ENCODE measurements at regions not wholly inside any gene's neighbourhood (a gene's known extent, or its start where the extent isn't known, plus 50 kb on each side); places are given as distances from the start of the nearest gene placed in this dataset.

GRCh38 chr2:105675841-105676240 lies 68.9 kb upstream of the NCK2 start:
- DNase-seq (ENCODE audit: low spot score in 2 of 2), result no peak
- Histone ChIP-seq H3K36me3 (no peaks in the 10 kb centered on the region), H3K27me3 (peaks cover 4% of the 10 kb centered on the region), H3K4me1 (peaks cover under 1% of the 10 kb centered on the region), H3K4me3 (no peak overlapping the region), H3K27ac (no peak overlapping the region), H3K9me3 (no peaks in the 10 kb centered on the region)
- 83% methylated on average over 4 of the region's 4 CpGs for WGBS
- TF ChIP-seq EP300 (IDR thresholded peaks at IDR 0.05) (no peak), POLR2A (IDR thresholded peaks at IDR 0.05) (no peak), POLR2AphosphoS5 (IDR thresholded peaks at IDR 0.05) (no peak), CTCF (IDR thresholded peaks at IDR 0.05) (no peak)

GRCh38 chr2:105674859-105675541 lies 69.7 kb upstream of the NCK2 start:
- Histone ChIP-seq H3K36me3 (no peaks in the 10 kb centered on the region), H3K4me1 (peaks cover 6% of the 10 kb centered on the region), H3K4me3 (no peak overlapping the region), H3K9me3 (no peaks in the 10 kb centered on the region), H3K27ac (no peak overlapping the region), H3K27me3 (peaks cover 4% of the 10 kb centered on the region)
- WGBS, result 81% methylated on average over 10 of the region's 10 CpGs
- no peak for TF ChIP-seq EP300 (IDR thresholded peaks at IDR 0.05)
- no peak for DNase-seq (ENCODE audit: low spot score in 2 of 2)

GRCh38 chr2:105674401-105674800 lies 70.3 kb upstream of the NCK2 start:
- Histone ChIP-seq H3K36me3 (no peaks in the 10 kb centered on the region), H3K27me3 (peaks cover 4% of the 10 kb centered on the region), H3K4me3 (no peak overlapping the region), H3K4me1 (peaks cover 6% of the 10 kb centered on the region), H3K9me3 (no peaks in the 10 kb centered on the region), H3K27ac (no peak overlapping the region)
- no peak for TF ChIP-seq EP300 (IDR thresholded peaks at IDR 0.05)
- TF ChIP-seq CTCF (IDR thresholded peaks at IDR 0.05), result no peak
- TF ChIP-seq POLR2A (IDR thresholded peaks at IDR 0.05), result no peak
- TF ChIP-seq POLR2AphosphoS5 (IDR thresholded peaks at IDR 0.05), result no peak
- no peak for DNase-seq (ENCODE audit: low spot score in 2 of 2)
- 70% methylated on average over 7 of the region's 7 CpGs for WGBS

- no peak for DNase-seq (ENCODE audit: low spot score in 2 of 2)
- H3K27me3 ChIP-seq, result no peaks in the 10 kb centered on the region
- peaks cover 8% of the 10 kb centered on the region for H3K9me3 ChIP-seq
- H3K4me1 ChIP-seq, result peaks cover 6% of the 10 kb centered on the region
- 28% methylated on average over 8 of the region's 8 CpGs for WGBS
- TF ChIP-seq CTCF (IDR thresholded peaks at IDR 0.05) (no peak), POLR2AphosphoS5 (IDR thresholded peaks at IDR 0.05) (no peak), POLR2A (IDR thresholded peaks at IDR 0.05) (no peak), EP300 (IDR thresholded peaks at IDR 0.05) (no peak)
- no peaks in the 10 kb centered on the region for H3K36me3 ChIP-seq
- no peak overlapping the region for H3K27ac ChIP-seq
- H3K4me3 ChIP-seq, result no peak overlapping the region
Observed at GRCh38 chr2:105671156-105671555, 73.6 kb upstream of the NCK2 start.

GRCh38 chr2:105669384-105669891 lies 75.3 kb upstream of the NCK2 start:
- no peak overlapping the region for H3K4me3 ChIP-seq
- DNase-seq (ENCODE audit: low spot score in 2 of 2), result no peak
- H3K36me3 ChIP-seq, result no peaks in the 10 kb centered on the region
- WGBS, result 94% methylated on average over 4 of the region's 4 CpGs
- TF ChIP-seq POLR2AphosphoS5 (IDR thresholded peaks at IDR 0.05), result no peak
- TF ChIP-seq POLR2A (IDR thresholded peaks at IDR 0.05), result no peak
- TF ChIP-seq CTCF (IDR thresholded peaks at IDR 0.05), result no peak
- TF ChIP-seq EP300 (IDR thresholded peaks at IDR 0.05), result no peak
- H3K27ac ChIP-seq, result no peak overlapping the region
- no peaks in the 10 kb centered on the region for H3K27me3 ChIP-seq
- peaks cover 6% of the 10 kb centered on the region for H3K4me1 ChIP-seq
- peaks cover 15% of the 10 kb centered on the region for H3K9me3 ChIP-seq
